ENCODE measurements at regions not wholly inside any gene's neighbourhood (a gene's known extent, or its start where the extent isn't known, plus 50 kb on each side); places are given as distances from the start of the nearest gene placed in this dataset.

GRCh38 chr10:59078978-59079377, 97.5 kb upstream of the PHYHIPL start:
- no peaks in the 10 kb centered on the region for H3K27me3 ChIP-seq (ENCODE audit: control insufficient read depth, insufficient read depth, low read length)

GRCh38 chr10:59079386-59080226, 96.8 kb upstream of the PHYHIPL start:
- DNase-seq: no peak
- Histone ChIP-seq H3K4me3 (ENCODE audit: insufficient read depth, low read depth, low read length) (no peak overlapping the region), H3K27me3 (ENCODE audit: control insufficient read depth, insufficient read depth, low read length) (no peaks in the 10 kb centered on the region), H3K36me3 (replicated peaks; ENCODE audit: control insufficient read depth, insufficient read depth, low read length) (no peaks in the 10 kb centered on the region)

More at GRCh38 chr10:59078978-59079377, 97.5 kb upstream of the PHYHIPL start:
- H3K36me3 ChIP-seq (replicated peaks; ENCODE audit: control insufficient read depth, insufficient read depth, low read length): no peaks in the 10 kb centered on the region
- H3K4me3 ChIP-seq (ENCODE audit: insufficient read depth, low read depth, low read length): no peak overlapping the region
- DNase-seq: no peak

- no peak for DNase-seq
- Histone ChIP-seq H3K27me3 (ENCODE audit: control insufficient read depth, insufficient read depth, low read length) (no peaks in the 10 kb centered on the region), H3K36me3 (replicated peaks; ENCODE audit: control insufficient read depth, insufficient read depth, low read length) (no peaks in the 10 kb centered on the region), H3K4me3 (ENCODE audit: insufficient read depth, low read depth, low read length) (no peak overlapping the region)
These were observed 94.2 kb upstream of the PHYHIPL start for GRCh38 chr10:59082249-59082648.

- no peak overlapping the region for H3K4me3 ChIP-seq (ENCODE audit: insufficient read depth, low read depth, low read length)
- no peaks in the 10 kb centered on the region for H3K36me3 ChIP-seq (replicated peaks; ENCODE audit: control insufficient read depth, insufficient read depth, low read length)
- DNase-seq: no peak
- H3K27me3 ChIP-seq (ENCODE audit: control insufficient read depth, insufficient read depth, low read length): no peaks in the 10 kb centered on the region
These were observed 91.4 kb upstream of the PHYHIPL start for GRCh38 chr10:59085054-59085453.

- H3K27me3 ChIP-seq (ENCODE audit: control insufficient read depth, insufficient read depth, low read length): no peaks in the 10 kb centered on the region
- H3K36me3 ChIP-seq (replicated peaks; ENCODE audit: control insufficient read depth, insufficient read depth, low read length): no peaks in the 10 kb centered on the region
These were observed 90.5 kb upstream of the PHYHIPL start for GRCh38 chr10:59085711-59086502.

GRCh38 chr10:59087486-59087885, 89.0 kb upstream of the PHYHIPL start:
- no peak for DNase-seq
- Histone ChIP-seq H3K36me3 (replicated peaks; ENCODE audit: control insufficient read depth, insufficient read depth, low read length) (no peaks in the 10 kb centered on the region), H3K27me3 (ENCODE audit: control insufficient read depth, insufficient read depth, low read length) (no peaks in the 10 kb centered on the region), H3K4me3 (ENCODE audit: insufficient read depth, low read depth, low read length) (no peak overlapping the region)

More at GRCh38 chr10:59085711-59086502, 90.5 kb upstream of the PHYHIPL start:
- no peak for DNase-seq
- H3K4me3 ChIP-seq (ENCODE audit: insufficient read depth, low read depth, low read length): no peak overlapping the region

GRCh38 chr10:59088912-59089573, 87.4 kb upstream of the PHYHIPL start:
- DNase-seq: no peak
- Histone ChIP-seq H3K4me3 (ENCODE audit: insufficient read depth, low read depth, low read length) (no peak overlapping the region), H3K27me3 (ENCODE audit: control insufficient read depth, insufficient read depth, low read length) (no peaks in the 10 kb centered on the region), H3K36me3 (replicated peaks; ENCODE audit: control insufficient read depth, insufficient read depth, low read length) (no peaks in the 10 kb centered on the region)

GRCh38 chr10:59090817-59091622, 85.4 kb upstream of the PHYHIPL start:
- no peaks in the 10 kb centered on the region for H3K27me3 ChIP-seq (ENCODE audit: control insufficient read depth, insufficient read depth, low read length)
- H3K4me3 ChIP-seq (ENCODE audit: insufficient read depth, low read depth, low read length): no peak overlapping the region
- DNase-seq: no peak
- H3K36me3 ChIP-seq (replicated peaks; ENCODE audit: control insufficient read depth, insufficient read depth, low read length): no peaks in the 10 kb centered on the region

GRCh38 chr10:59093461-59093860, 83.0 kb upstream of the PHYHIPL start:
- no peak overlapping the region for H3K4me3 ChIP-seq (ENCODE audit: insufficient read depth, low read depth, low read length)
- no peaks in the 10 kb centered on the region for H3K27me3 ChIP-seq (ENCODE audit: control insufficient read depth, insufficient read depth, low read length)
- no peak for DNase-seq
- no peaks in the 10 kb centered on the region for H3K36me3 ChIP-seq (replicated peaks; ENCODE audit: control insufficient read depth, insufficient read depth, low read length)

- H3K4me3 ChIP-seq (ENCODE audit: insufficient read depth, low read depth, low read length): no peak overlapping the region
- DNase-seq: no peak
- no peaks in the 10 kb centered on the region for H3K27me3 ChIP-seq (ENCODE audit: control insufficient read depth, insufficient read depth, low read length)
- no peaks in the 10 kb centered on the region for H3K36me3 ChIP-seq (replicated peaks; ENCODE audit: control insufficient read depth, insufficient read depth, low read length)
These were observed 79.8 kb upstream of the PHYHIPL start for GRCh38 chr10:59096631-59097030.

- Histone ChIP-seq H3K4me3 (ENCODE audit: insufficient read depth, low read depth, low read length) (no peak overlapping the region), H3K36me3 (replicated peaks; ENCODE audit: control insufficient read depth, insufficient read depth, low read length) (no peaks in the 10 kb centered on the region), H3K27me3 (ENCODE audit: control insufficient read depth, insufficient read depth, low read length) (no peaks in the 10 kb centered on the region)
- DNase-seq: no peak
These were observed 78.1 kb upstream of the PHYHIPL start for GRCh38 chr10:59098387-59098786.

GRCh38 chr10:59098831-59099452, 77.5 kb upstream of the PHYHIPL start:
- Histone ChIP-seq H3K27me3 (ENCODE audit: control insufficient read depth, insufficient read depth, low read length) (no peaks in the 10 kb centered on the region), H3K4me3 (ENCODE audit: insufficient read depth, low read depth, low read length) (no peak overlapping the region), H3K36me3 (replicated peaks; ENCODE audit: control insufficient read depth, insufficient read depth, low read length) (no peaks in the 10 kb centered on the region)
- no peak for DNase-seq

- Histone ChIP-seq H3K36me3 (replicated peaks; ENCODE audit: control insufficient read depth, insufficient read depth, low read length) (no peaks in the 10 kb centered on the region), H3K4me3 (ENCODE audit: insufficient read depth, low read depth, low read length) (no peak overlapping the region), H3K27me3 (ENCODE audit: control insufficient read depth, insufficient read depth, low read length) (no peaks in the 10 kb centered on the region)
- no peak for DNase-seq
These were observed 77.0 kb upstream of the PHYHIPL start for GRCh38 chr10:59099481-59099880.

- no peaks in the 10 kb centered on the region for H3K36me3 ChIP-seq (replicated peaks; ENCODE audit: control insufficient read depth, insufficient read depth, low read length)
- no peak overlapping the region for H3K4me3 ChIP-seq (ENCODE audit: insufficient read depth, low read depth, low read length)
- DNase-seq: no peak
- no peaks in the 10 kb centered on the region for H3K27me3 ChIP-seq (ENCODE audit: control insufficient read depth, insufficient read depth, low read length)
These were observed 74.0 kb upstream of the PHYHIPL start for GRCh38 chr10:59102394-59102793.
